Naive thymus-derived CD8-positive, alpha-beta T cell (primary cell): ENCODE measurements at regions not wholly inside any gene's neighbourhood (a gene's known extent, or its start where the extent isn't known, plus 50 kb on each side); places are given as distances from the start of the nearest gene placed in this dataset.

ENCODE experiments used
- ATAC-seq, 2 donors: fragments of 150-1000 bp; cut with Tn5 transposase in 1 of 2; sonication (Bioruptor Pico), chemical (Tn5 transposase) in 1 of 2; 1 replicate in 1 of 2; 2 replicates in 1 of 2; pipeline ENCODE4 v1.10.0; 2021; ENCODE audit warnings: mild to moderate bottlenecking in 2 of 2, moderate library complexity in 2 of 2
- POLR2A ChIA-PET: fragments of 350-600 bp; sonication (Branson Sonifier 250); formaldehyde crosslinking; loops from one replicate; lab custom pipeline; 2021; ENCODE audit warnings: antibody characterized with exemption; lab: Charles Lee
- DNase-seq, 10 donors: peaks; one replicate each; pipeline versions ENCODE4 v3.0.0 to v3.0.0-alpha.2; 2020 to 2022
- H3K27ac Mint-ChIP-seq, 10 donors: one replicate each; pipeline ENCODE4 v1.8.0; 2020 to 2022; ENCODE audit warnings: mild to moderate bottlenecking in 10 of 10, mixed read lengths in 10 of 10, moderate library complexity in 4 of 10, inconsistent platforms in 1 of 10
- H3K27me3 Mint-ChIP-seq, 5 donors: one replicate each; pipeline ENCODE4 v1.8.0; 2021 to 2022; ENCODE audit warnings: mixed read lengths in 5 of 5
- H3K36me3 Mint-ChIP-seq, 3 donors: one replicate each; pipeline ENCODE4 v1.8.0; 2020 to 2022; ENCODE audit warnings: mixed read lengths in 3 of 3, mild to moderate bottlenecking in 2 of 3, inconsistent platforms in 1 of 3
- H3K4me1 Mint-ChIP-seq, 4 donors: one replicate each; pipeline ENCODE4 v1.8.0; 2021 to 2022; ENCODE audit warnings: mixed read lengths in 4 of 4
- H3K4me3 Mint-ChIP-seq, 10 donors: one replicate each; pipeline ENCODE4 v1.8.0; 2020 to 2022; ENCODE audit warnings: mild to moderate bottlenecking in 10 of 10, mixed read lengths in 10 of 10, moderate library complexity in 6 of 10, inconsistent platforms in 1 of 10
- H3K9me3 Mint-ChIP-seq, 9 donors: one replicate each; pipeline ENCODE4 v1.8.0; 2020 to 2022; ENCODE audit warnings: mixed read lengths in 9 of 9, mild to moderate bottlenecking in 3 of 9, inconsistent platforms in 1 of 9, moderate library complexity in 1 of 9

DNA sequence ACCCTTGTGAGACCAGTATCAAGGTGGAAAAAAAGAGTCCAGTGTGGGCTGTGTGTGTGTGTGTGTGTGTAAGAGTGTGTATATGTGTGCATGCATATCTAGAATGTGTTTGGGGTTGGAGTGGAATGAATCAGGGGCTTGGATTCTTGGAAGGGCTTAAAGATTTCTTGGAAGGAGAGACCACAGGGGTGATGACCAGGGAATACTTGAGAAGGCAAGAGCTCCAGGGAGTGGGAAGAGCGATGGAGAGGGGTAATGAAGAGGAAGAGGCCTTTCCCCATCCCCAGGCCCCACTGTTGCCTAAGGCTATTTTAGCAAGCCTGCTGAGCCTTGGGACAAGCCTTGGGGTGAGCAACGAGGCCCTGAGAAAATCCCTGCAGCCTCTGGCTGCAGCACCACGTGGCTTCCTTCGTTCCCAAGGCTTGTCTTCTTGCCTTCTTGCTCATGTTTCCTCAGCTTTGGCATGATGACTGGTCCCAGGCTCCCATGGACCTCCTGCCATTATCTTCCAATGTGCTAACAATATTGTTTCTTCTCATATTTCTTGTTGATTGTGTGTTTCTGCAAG lies 663.4 kb downstream of the INHBA start:
- H3K27ac Mint-ChIP-seq = no peak overlapping the region
- H3K4me1 Mint-ChIP-seq = peaks cover 0 to 4% (median 0%) of the 10 kb centered on the region in 4 donors
- no peak for DNase-seq
- H3K9me3 Mint-ChIP-seq = peaks cover 0 to 12% (median 3%) of the 10 kb centered on the region in 9 donors
- no peak for ATAC-seq
- peaks cover 0 to 10% (median 0%) of the 10 kb centered on the region in 5 donors for H3K27me3 Mint-ChIP-seq
- H3K4me3 Mint-ChIP-seq = no peak overlapping the region
- POLR2A ChIA-PET = no interaction called here
- H3K36me3 Mint-ChIP-seq = peaks cover 0 to 7% (median 0%) of the 10 kb centered on the region in 3 donors

DNA sequence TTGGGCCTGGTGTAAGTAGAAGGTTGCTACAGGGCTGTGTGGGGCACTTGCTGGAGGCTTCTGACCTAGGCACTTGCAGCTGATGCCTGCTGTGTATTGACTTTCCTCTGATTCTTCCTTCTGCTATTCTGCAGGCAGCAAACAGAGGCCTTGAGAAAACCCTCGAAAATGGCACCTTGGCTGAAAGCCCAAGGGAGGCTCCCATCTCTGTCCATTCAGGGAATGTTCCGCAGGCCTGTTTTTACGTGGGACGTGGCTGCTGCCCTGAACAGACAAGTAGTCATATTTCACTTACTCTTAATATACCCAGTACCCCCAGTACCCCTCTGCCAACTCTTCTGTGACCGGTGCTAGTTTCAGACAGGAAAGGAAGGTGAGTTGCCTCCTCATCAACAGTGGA lies 664.7 kb downstream of the INHBA start:
- peaks cover 0 to 10% (median 0%) of the 10 kb centered on the region in 5 donors for H3K27me3 Mint-ChIP-seq
- H3K27ac Mint-ChIP-seq = no peak overlapping the region

DNA sequence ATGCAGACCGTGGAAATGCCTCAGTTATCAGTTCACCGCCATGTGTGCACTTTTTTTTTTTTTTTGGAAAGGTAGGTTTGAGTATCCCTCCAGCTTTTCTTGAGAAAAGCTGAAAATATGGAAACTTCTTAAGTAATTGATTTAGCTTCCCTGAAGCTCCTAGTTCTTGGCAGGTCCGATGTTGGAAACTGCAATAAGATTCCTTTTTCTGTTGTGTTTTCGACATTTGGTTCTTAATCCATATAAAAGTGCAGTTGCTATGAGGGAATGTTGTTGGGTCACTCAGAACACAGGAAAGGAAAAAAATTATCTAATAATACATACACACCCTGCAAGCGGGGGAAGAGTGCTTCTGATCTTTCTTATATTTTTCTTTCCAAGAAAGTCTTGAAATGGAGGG lies 665.2 kb downstream of the INHBA start:
- no peak overlapping the region for H3K4me3 Mint-ChIP-seq
- H3K9me3 Mint-ChIP-seq = peaks cover 0 to 10% (median 0%) of the 10 kb centered on the region in 9 donors
- POLR2A ChIA-PET = no interaction called here
- peaks cover 0 to 4% (median 0%) of the 10 kb centered on the region in 4 donors for H3K4me1 Mint-ChIP-seq
- no peak for DNase-seq
- H3K27me3 Mint-ChIP-seq = peaks cover 0 to 10% (median 0%) of the 10 kb centered on the region in 5 donors
- H3K27ac Mint-ChIP-seq = no peak overlapping the region
- ATAC-seq = no peak
- no peaks in the 10 kb centered on the region for H3K36me3 Mint-ChIP-seq

More for the DNA sequence above, 664.7 kb downstream of the INHBA start:
- H3K4me3 Mint-ChIP-seq = no peak overlapping the region
- DNase-seq (no peak), ATAC-seq (no peak)
- H3K9me3 Mint-ChIP-seq = peaks cover 0 to 10% (median 0%) of the 10 kb centered on the region in 9 donors
- POLR2A ChIA-PET = no interaction called here
- H3K4me1 Mint-ChIP-seq = peaks cover 0 to 4% (median 0%) of the 10 kb centered on the region in 4 donors
- H3K36me3 Mint-ChIP-seq = peaks cover 0 to 3% (median 0%) of the 10 kb centered on the region in 3 donors

DNA sequence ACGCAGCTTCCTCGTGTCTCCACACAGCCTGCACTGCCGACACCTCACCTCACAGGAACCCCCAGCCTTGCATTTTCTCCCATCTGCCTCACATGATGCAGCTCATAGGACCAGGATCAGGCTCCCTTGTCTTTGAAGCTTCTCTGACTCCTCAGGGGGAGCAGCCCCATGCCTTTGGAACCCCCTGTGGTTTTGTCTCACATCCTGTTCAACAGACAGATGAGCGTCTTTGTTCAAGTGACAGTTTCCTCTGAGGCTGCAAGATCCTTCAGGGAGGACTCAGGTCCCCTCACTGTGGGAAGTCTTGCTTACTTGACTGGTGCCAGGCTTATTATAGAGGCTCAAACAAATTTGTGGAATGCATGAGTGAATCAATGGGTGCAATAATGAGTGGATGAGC lies 667.1 kb downstream of the INHBA start:
- DNase-seq = no peak
- peaks cover 0 to 4% (median 0%) of the 10 kb centered on the region in 4 donors for H3K4me1 Mint-ChIP-seq
- no peaks in the 10 kb centered on the region for H3K36me3 Mint-ChIP-seq
- ATAC-seq = no peak
- no peak overlapping the region for H3K4me3 Mint-ChIP-seq
- H3K9me3 Mint-ChIP-seq = peaks cover 0 to 7% (median 0%) of the 10 kb centered on the region in 9 donors
- no peak overlapping the region for H3K27ac Mint-ChIP-seq
- peaks cover 0 to 10% (median 0%) of the 10 kb centered on the region in 5 donors for H3K27me3 Mint-ChIP-seq
- POLR2A ChIA-PET = no interaction called here

DNA sequence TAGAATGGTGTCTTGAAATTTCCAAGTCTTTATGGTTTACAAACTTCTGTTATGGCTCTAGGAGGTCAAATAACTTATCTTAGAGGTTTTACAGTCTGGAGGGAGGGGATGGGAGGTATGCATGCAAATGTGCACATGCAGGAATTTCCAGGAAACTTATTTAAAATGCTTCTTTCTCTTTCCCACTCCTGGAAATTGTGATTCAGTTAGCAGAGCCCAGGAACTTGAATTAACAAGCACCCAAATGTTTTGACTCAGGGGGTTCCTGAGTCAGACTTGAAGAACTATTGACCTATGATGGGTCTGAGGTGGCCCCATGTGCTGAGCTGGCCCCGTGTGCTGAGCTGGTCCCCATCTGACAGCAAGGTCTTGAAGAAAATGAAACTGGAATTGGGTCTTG lies 669.4 kb downstream of the INHBA start:
- peaks cover 0 to 7% (median 0%) of the 10 kb centered on the region in 9 donors for H3K9me3 Mint-ChIP-seq
- no peaks in the 10 kb centered on the region for H3K36me3 Mint-ChIP-seq
- DNase-seq = no peak
- no peak overlapping the region for H3K4me3 Mint-ChIP-seq
- ATAC-seq = no peak
- no peak overlapping the region for H3K27ac Mint-ChIP-seq
- POLR2A ChIA-PET = no interaction called here
- H3K27me3 Mint-ChIP-seq = peaks cover 0 to 5% (median 0%) of the 10 kb centered on the region in 5 donors
- peaks cover 0 to 4% (median 0%) of the 10 kb centered on the region in 4 donors for H3K4me1 Mint-ChIP-seq

DNA sequence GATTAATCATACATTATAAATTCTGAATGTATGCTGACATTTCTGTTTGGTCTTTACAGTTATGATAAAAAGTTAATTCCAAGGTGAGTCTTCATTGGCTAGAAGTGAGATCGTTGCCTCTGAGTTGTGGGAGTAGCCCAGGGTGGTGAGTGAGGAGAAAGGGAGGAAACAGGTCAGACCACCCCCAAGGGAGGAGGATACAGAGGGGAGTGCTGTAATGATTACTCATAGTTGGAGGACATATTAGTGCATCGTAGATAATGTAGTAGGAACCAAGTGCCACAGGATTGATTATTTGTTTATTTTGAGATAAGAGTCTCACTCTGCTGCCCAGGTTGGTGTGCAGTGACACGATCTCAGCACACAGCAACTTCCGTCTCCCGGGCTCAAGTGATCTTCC lies 672.2 kb downstream of the INHBA start:
- no peak overlapping the region for H3K27ac Mint-ChIP-seq
- DNase-seq (no peak), ATAC-seq (no peak)
- H3K9me3 Mint-ChIP-seq = peaks cover 0 to 7% (median 0%) of the 10 kb centered on the region in 9 donors
- no peaks in the 10 kb centered on the region for H3K36me3 Mint-ChIP-seq
- no peak overlapping the region for H3K4me3 Mint-ChIP-seq
- POLR2A ChIA-PET = no interaction called here
- no peaks in the 10 kb centered on the region for H3K27me3 Mint-ChIP-seq
- H3K4me1 Mint-ChIP-seq = no peaks in the 10 kb centered on the region

DNA sequence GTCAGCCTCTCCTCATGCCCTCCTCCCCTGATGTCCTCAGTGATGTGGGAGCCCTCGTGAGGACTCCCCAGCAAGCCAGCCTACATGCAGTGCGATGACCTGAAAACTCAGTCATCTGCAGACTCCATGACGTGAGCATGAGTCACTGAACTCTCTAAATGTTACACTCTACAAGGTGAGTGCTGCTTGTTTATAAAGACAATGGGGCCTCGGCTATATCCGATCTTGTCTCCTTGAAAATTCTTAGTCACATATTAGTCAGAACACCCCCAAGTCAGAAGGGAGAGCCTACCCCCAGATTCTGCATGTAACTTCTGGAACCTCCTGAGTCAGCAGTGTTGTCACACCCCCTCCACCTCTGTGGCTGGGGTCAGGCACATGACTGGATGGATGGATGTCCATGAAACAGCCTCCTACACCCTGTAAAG lies 673.8 kb downstream of the INHBA start:
- ATAC-seq (no peak), DNase-seq (no peak)
- no peaks in the 10 kb centered on the region for H3K27me3 Mint-ChIP-seq
- H3K4me3 Mint-ChIP-seq = no peak overlapping the region
- H3K27ac Mint-ChIP-seq = no peak overlapping the region
- POLR2A ChIA-PET = no interaction called here
- no peaks in the 10 kb centered on the region for H3K4me1 Mint-ChIP-seq
- H3K9me3 Mint-ChIP-seq = peaks cover 0 to 7% (median 0%) of the 10 kb centered on the region in 9 donors
- H3K36me3 Mint-ChIP-seq = no peaks in the 10 kb centered on the region

DNA sequence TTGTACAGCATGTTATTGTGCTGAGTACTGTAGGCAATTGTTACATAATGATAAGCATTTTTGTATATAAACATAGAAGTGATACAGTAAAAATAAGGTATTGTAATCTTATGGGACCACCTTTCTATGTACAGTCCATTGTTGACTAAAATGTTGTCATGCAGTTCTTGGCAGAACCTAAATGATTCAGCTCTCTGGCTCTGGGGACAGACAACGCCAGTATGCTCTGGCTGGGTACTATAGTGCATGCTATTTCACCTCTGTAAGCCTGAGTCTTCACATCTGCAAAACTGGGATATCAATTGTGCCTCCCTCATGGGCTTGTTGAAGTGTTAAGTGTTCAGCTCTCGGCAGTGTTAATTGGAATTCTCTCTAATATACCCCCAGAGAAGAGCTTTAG lies 674.3 kb downstream of the INHBA start:
- ATAC-seq (no peak), DNase-seq (no peak)
- no peak overlapping the region for H3K27ac Mint-ChIP-seq
- H3K4me1 Mint-ChIP-seq = no peaks in the 10 kb centered on the region
- no peaks in the 10 kb centered on the region for H3K36me3 Mint-ChIP-seq
- H3K4me3 Mint-ChIP-seq = no peak overlapping the region
- H3K27me3 Mint-ChIP-seq = no peaks in the 10 kb centered on the region
- H3K9me3 Mint-ChIP-seq = peaks cover 0 to 7% (median 0%) of the 10 kb centered on the region in 9 donors
- POLR2A ChIA-PET = no interaction called here

DNA sequence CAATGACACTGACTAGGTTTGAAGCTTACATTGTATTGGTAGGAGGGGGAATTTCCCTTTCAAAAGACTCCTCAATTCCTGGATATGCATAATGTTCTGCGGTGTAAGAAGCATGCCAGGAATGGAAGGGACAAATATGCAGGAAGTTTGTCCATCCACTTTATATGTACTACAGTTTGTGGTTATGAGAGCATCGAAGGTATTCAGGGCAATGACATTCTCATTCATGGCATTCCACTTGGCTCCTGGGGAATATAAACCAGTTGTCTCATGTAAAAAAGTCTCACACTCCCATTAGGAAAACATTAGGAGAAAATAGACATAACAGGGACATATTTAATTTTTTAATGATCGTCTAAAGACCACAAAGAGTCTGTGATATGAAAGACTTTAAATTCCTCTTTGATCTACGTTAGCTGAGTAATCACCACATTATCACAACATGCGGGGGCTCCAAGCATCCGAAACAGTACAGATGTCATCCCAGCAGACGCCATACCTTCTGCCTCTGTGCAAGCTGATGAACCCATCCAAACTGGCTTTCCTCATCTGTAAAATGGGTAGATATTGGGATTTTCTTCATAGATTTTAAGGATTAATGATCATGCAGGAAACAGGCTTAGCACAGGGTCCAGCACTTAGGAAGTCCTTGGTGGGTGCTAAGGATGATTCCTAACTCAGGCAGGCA lies 675.3 kb downstream of the INHBA start:
- DNase-seq (no peak), ATAC-seq (no peak)
- no peaks in the 10 kb centered on the region for H3K36me3 Mint-ChIP-seq
- H3K4me3 Mint-ChIP-seq = no peak overlapping the region
- peaks cover 0 to 3% (median 0%) of the 10 kb centered on the region in 9 donors for H3K9me3 Mint-ChIP-seq
- no peaks in the 10 kb centered on the region for H3K4me1 Mint-ChIP-seq
- no peaks in the 10 kb centered on the region for H3K27me3 Mint-ChIP-seq
- no peak overlapping the region for H3K27ac Mint-ChIP-seq
- POLR2A ChIA-PET = no interaction called here

DNA sequence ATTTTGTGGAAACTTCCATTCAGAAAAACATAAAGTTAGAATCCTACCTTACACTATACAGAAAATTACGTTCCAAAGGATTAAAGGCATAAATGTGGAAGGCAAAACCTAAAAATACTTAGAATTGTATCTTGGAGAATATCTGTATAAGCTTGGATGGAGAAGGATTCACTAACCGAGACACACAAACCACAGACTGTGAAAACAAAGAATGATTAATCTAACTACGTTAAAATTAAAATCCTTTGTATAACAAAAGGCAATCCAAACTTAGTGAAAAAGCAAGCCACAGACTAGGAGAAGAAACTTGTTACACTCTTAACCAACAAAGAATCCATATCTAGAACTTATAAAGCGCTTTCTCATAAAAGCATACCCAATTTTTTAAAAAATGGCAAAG lies 678.8 kb downstream of the INHBA start:
- no peak for DNase-seq
- H3K9me3 Mint-ChIP-seq = peaks cover 0 to 3% (median 0%) of the 10 kb centered on the region in 9 donors
- H3K4me3 Mint-ChIP-seq = no peak overlapping the region
- POLR2A ChIA-PET = no interaction called here
- ATAC-seq = no peak
- no peaks in the 10 kb centered on the region for H3K4me1 Mint-ChIP-seq
- H3K27ac Mint-ChIP-seq = no peak overlapping the region
- H3K27me3 Mint-ChIP-seq = peaks cover 0 to 2% (median 0%) of the 10 kb centered on the region in 5 donors
- H3K36me3 Mint-ChIP-seq = no peaks in the 10 kb centered on the region

DNA sequence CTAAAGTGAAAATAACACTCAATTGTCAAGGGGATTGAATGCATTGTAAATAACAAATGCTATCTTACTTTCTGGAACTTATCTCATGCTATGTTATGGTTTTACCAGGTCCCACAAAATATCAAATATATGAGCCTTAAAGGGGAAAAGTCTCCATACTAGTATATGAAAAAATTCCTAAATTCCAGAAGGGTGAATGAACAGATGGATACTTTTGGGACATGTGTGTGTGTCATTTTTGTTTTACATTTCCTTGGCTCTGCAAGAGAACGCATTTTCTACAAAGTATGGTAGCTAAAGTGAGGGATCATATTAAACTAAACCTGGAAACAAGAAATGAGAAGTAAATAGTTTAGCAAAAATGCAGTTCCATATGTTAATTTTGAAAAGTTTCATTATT lies 682.8 kb downstream of the INHBA start:
- DNase-seq = no peak
- Mint-ChIP-seq H3K4me1 (no peaks in the 10 kb centered on the region), H3K4me3 (no peak overlapping the region), H3K27me3 (peaks cover 0 to 7% (median 0%) of the 10 kb centered on the region in 5 donors), H3K36me3 (no peaks in the 10 kb centered on the region), H3K9me3 (peaks cover 0 to 8% (median 0%) of the 10 kb centered on the region in 9 donors), H3K27ac (no peak overlapping the region)
- ATAC-seq = no peak
- POLR2A ChIA-PET = no interaction called here

DNA sequence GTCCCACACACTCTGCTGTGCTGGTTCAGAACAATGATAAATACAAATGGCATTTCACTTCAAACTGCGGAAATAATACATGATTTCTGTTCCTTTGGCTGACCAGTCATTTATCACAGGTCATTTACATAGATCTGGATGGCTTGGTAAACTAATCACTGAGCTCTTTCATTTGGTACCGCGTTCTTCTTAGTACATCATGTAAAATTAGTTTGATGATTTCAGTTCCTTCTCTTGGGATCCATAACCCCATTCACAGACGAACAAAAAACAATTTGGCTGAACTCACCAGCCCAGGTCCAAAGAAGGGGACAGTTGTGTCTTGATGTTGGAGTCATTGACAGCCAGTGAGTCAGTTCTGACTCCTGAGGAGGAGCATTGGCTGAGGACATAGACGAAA lies 689.8 kb downstream of the INHBA start:
- peaks cover 0 to 7% (median 0%) of the 10 kb centered on the region in 5 donors for H3K27me3 Mint-ChIP-seq
- H3K4me1 Mint-ChIP-seq = peaks cover 0 to 4% (median 0%) of the 10 kb centered on the region in 4 donors
- no peak overlapping the region for H3K4me3 Mint-ChIP-seq
- peaks cover 0 to 8% (median 0%) of the 10 kb centered on the region in 9 donors for H3K9me3 Mint-ChIP-seq
- POLR2A ChIA-PET = no interaction called here
- no peak overlapping the region for H3K27ac Mint-ChIP-seq
- ATAC-seq (no peak), DNase-seq (no peak)
- H3K36me3 Mint-ChIP-seq = no peaks in the 10 kb centered on the region

DNA sequence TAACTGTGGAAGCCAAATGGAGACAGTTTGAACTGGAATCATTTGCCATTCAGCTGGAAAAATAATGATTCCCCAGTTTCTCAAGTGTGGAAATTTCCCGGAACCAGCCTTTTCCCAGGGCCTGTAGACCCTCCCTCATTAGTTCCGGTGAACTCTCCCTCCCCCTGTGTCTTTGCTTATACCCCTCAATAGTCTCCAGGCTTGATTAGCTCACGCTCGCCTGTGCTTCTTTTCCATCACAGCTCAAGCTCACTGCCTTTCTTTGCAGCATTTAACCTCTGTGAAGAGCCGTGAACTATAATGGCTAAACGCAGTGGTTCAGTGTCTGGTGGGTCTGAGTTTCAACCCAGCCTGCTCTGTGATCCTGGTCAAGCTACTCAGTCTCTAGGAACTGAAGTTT lies 690.8 kb downstream of the INHBA start:
- peaks cover 0 to 5% (median 0%) of the 10 kb centered on the region in 5 donors for H3K27me3 Mint-ChIP-seq

More for the DNA sequence above, 690.8 kb downstream of the INHBA start:
- ATAC-seq (no peak), DNase-seq (no peak)
- Mint-ChIP-seq H3K4me3 (no peak overlapping the region), H3K27ac (no peak overlapping the region), H3K9me3 (peaks cover 0 to 6% (median 0%) of the 10 kb centered on the region in 9 donors), H3K4me1 (peaks cover 0 to 4% (median 0%) of the 10 kb centered on the region in 4 donors), H3K36me3 (no peaks in the 10 kb centered on the region)
- POLR2A ChIA-PET = no interaction called here
